ENCODE measurements at regions not wholly inside any gene's neighbourhood (a gene's known extent, or its start where the extent isn't known, plus 50 kb on each side); places are given as distances from the start of the nearest gene placed in this dataset.

GRCh38 chr20:39890697-39891096 is 798.3 kb downstream of the MAFB start:
- Histone ChIP-seq H3K27me3 (no peaks in the 10 kb centered on the region), H3K9me3 (no peaks in the 10 kb centered on the region), H3K4me3 (no peak overlapping the region), H3K27ac (no peak overlapping the region), H3K4me1 (ENCODE audit: insufficient read depth) (peaks cover 7% of the 10 kb centered on the region), H3K36me3 (no peaks in the 10 kb centered on the region)
- no peak for TF ChIP-seq EP300 (IDR thresholded peaks at IDR 0.05)
- no peak for TF ChIP-seq POLR2A (IDR thresholded peaks at IDR 0.05)
- TF ChIP-seq CTCF (IDR thresholded peaks at IDR 0.05), result no peak
- DNase-seq, result no peak
- WGBS, 3 donors, result 94 to 100% (median 96%) methylated on average over 1 of the region's 1 CpG
- intact Hi-C loops (cut with DNase I), result no loop called here

GRCh38 chr20:39888310-39888709 is 800.7 kb downstream of the MAFB start:
- no peak overlapping the region for H3K4me3 ChIP-seq
- no peak for DNase-seq
- no peak overlapping the region for H3K27ac ChIP-seq
- peaks cover 7% of the 10 kb centered on the region for H3K4me1 ChIP-seq (ENCODE audit: insufficient read depth)
- no peaks in the 10 kb centered on the region for H3K27me3 ChIP-seq
- no peaks in the 10 kb centered on the region for H3K9me3 ChIP-seq
- H3K36me3 ChIP-seq, result no peaks in the 10 kb centered on the region
- WGBS, 3 donors, result 59 to 80% (median 78%) methylated on average over 2 of the region's 2 CpGs
- intact Hi-C loops (cut with DNase I), result loop anchor here in 3 of 4 donors (10.0 kb wide), 2 partner anchors 796 to 806 kb away; partner anchors contain the start of gene MAFB (in 1 of the 3)
- TF ChIP-seq POLR2A (IDR thresholded peaks at IDR 0.05) (no peak), EP300 (IDR thresholded peaks at IDR 0.05) (no peak), CTCF (IDR thresholded peaks at IDR 0.05) (no peak)

- Histone ChIP-seq H3K27me3 (no peaks in the 10 kb centered on the region), H3K4me3 (no peak overlapping the region), H3K36me3 (no peaks in the 10 kb centered on the region), H3K4me1 (ENCODE audit: insufficient read depth) (peaks cover 7% of the 10 kb centered on the region), H3K27ac (no peak overlapping the region), H3K9me3 (no peaks in the 10 kb centered on the region)
- 5 to 19% (median 15%) methylated on average over 3 of the region's 3 CpGs for WGBS, 3 donors
- intact Hi-C loops (cut with DNase I), result loop anchor here in 3 of 4 donors (10.0 kb wide), 2 partner anchors 798 to 808 kb away; partner anchors contain the start of gene MAFB (in 1 of the 3)
- DNase-seq, result peak in 1 of 5 donors; percentile 17
- TF ChIP-seq EP300 (IDR thresholded peaks at IDR 0.05), result no peak
- no peak for TF ChIP-seq POLR2A (IDR thresholded peaks at IDR 0.05)
- TF ChIP-seq CTCF (IDR thresholded peaks at IDR 0.05), result no peak
These were observed 802.3 kb downstream of the MAFB start for GRCh38 chr20:39886650-39887190.

- peaks cover 7% of the 10 kb centered on the region for H3K4me1 ChIP-seq (ENCODE audit: insufficient read depth)
- H3K9me3 ChIP-seq, result no peaks in the 10 kb centered on the region
- TF ChIP-seq CTCF (IDR thresholded peaks at IDR 0.05) (peak in 1 of 3 donors; percentile 32), POLR2A (IDR thresholded peaks at IDR 0.05) (no peak)
- intact Hi-C loops (cut with DNase I), result loop anchor here in 3 of 4 donors (10.0 kb wide), 2 partner anchors 799 to 809 kb away; partner anchors contain the start of gene MAFB (in 1 of the 3)
- peak; percentile 22 to 73 (median 58) for DNase-seq
- no peaks in the 10 kb centered on the region for H3K27me3 ChIP-seq
- H3K36me3 ChIP-seq, result no peaks in the 10 kb centered on the region
- WGBS, 3 donors, result 9 to 29% (median 10%) methylated on average over 7 of the region's 7 CpGs
- no peak overlapping the region for H3K4me3 ChIP-seq
- no peak overlapping the region for H3K27ac ChIP-seq
These were observed 802.9 kb downstream of the MAFB start for GRCh38 chr20:39885975-39886649.

Data from ovary (tissue), 7 donors.